GM06990 (cell line): ENCODE measurements at regions not wholly inside any gene's neighbourhood (a gene's known extent, or its start where the extent isn't known, plus 50 kb on each side); places are given as distances from the start of the nearest gene placed in this dataset.

Experiments
- DNase-seq: peaks from one replicate; pipeline ENCODE4 v3.0.0-alpha.2; 2011; ENCODE audit not compliant: insufficient read length; ENCODE audit errors: extremely low read depth
- H3K27me3 ChIP-seq: replicated peaks from 2 replicates; pipeline ENCODE4 v1.6.0; 2011; ENCODE audit warnings: low read length; ENCODE audit not compliant: control insufficient read depth, insufficient read depth
- H3K36me3 ChIP-seq: 2 replicates; pipeline ENCODE4 v1.5.1; 2011; ENCODE audit warnings: low read length; ENCODE audit not compliant: control insufficient read depth, insufficient read depth
- H3K4me3 ChIP-seq: replicated peaks from 2 replicates; pipeline ENCODE4 v1.5.1; 2011; ENCODE audit warnings: low read depth, mild to moderate bottlenecking, control low read depth, low read length
- CTCF ChIP-seq: IDR thresholded peaks from 2 replicates; pipeline ENCODE4 v1.5.1; 2011; ENCODE audit warnings: low read length, control low read depth, mild to moderate bottlenecking, inconsistent platforms; ENCODE audit not compliant: insufficient read depth, poor library complexity, severe bottlenecking

GRCh38 chr18:42426496-42427015 is 471.5 kb downstream of the PIK3C3 start:
- no peak overlapping the region for H3K4me3 ChIP-seq
- no peak for DNase-seq
- no peaks in the 10 kb centered on the region for H3K36me3 ChIP-seq
- H3K27me3 ChIP-seq, result no peaks in the 10 kb centered on the region
- TF ChIP-seq CTCF, result no peak

GRCh38 chr18:42429196-42429595 is 474.2 kb downstream of the PIK3C3 start:
- Histone ChIP-seq H3K4me3 (no peak overlapping the region), H3K36me3 (no peaks in the 10 kb centered on the region), H3K27me3 (no peaks in the 10 kb centered on the region)
- no peak for DNase-seq
- no peak for TF ChIP-seq CTCF

GRCh38 chr18:42436222-42436765 is 481.3 kb downstream of the PIK3C3 start:
- no peaks in the 10 kb centered on the region for H3K27me3 ChIP-seq
- H3K4me3 ChIP-seq, result no peak overlapping the region
- no peak for DNase-seq
- no peaks in the 10 kb centered on the region for H3K36me3 ChIP-seq
- no peak for TF ChIP-seq CTCF

- TF ChIP-seq CTCF, result no peak
- DNase-seq, result no peak
- no peaks in the 10 kb centered on the region for H3K36me3 ChIP-seq
- no peaks in the 10 kb centered on the region for H3K27me3 ChIP-seq
- no peak overlapping the region for H3K4me3 ChIP-seq
These were observed 482.0 kb downstream of the PIK3C3 start for GRCh38 chr18:42437001-42437400.

- TF ChIP-seq CTCF, result no peak
- Histone ChIP-seq H3K36me3 (no peaks in the 10 kb centered on the region), H3K27me3 (no peaks in the 10 kb centered on the region), H3K4me3 (no peak overlapping the region)
- DNase-seq, result no peak
These were observed 482.6 kb downstream of the PIK3C3 start for GRCh38 chr18:42437646-42438045.

GRCh38 chr18:42442656-42443055 is 487.6 kb downstream of the PIK3C3 start:
- no peak for TF ChIP-seq CTCF
- Histone ChIP-seq H3K36me3 (no peaks in the 10 kb centered on the region), H3K4me3 (no peak overlapping the region), H3K27me3 (no peaks in the 10 kb centered on the region)
- no peak for DNase-seq
